ENCODE measurements at regions not wholly inside any gene's neighbourhood (a gene's known extent, or its start where the extent isn't known, plus 50 kb on each side); places are given as distances from the start of the nearest gene placed in this dataset.

GRCh38 chr1:60145771-60146170 is 72.2 kb upstream of the C1orf87 start:
- Histone ChIP-seq H3K9me3 (ENCODE audit: low read length) (no peaks in the 10 kb centered on the region), H3K36me3 (ENCODE audit: insufficient read depth, low read length) (no peaks in the 10 kb centered on the region), H3K9ac (ENCODE audit: low read length) (no peak overlapping the region), H3K27me3 (ENCODE audit: insufficient read depth, low read depth, low read length) (no peaks in the 10 kb centered on the region), H2AFZ (ENCODE audit: low read depth, low read length) (no peak overlapping the region), H4K20me1 (ENCODE audit: insufficient read depth) (no peaks in the 10 kb centered on the region), H3K27ac (ENCODE audit: low read length) (no peak overlapping the region), H3K79me2 (replicated peaks; ENCODE audit: insufficient read depth, low read length) (no peaks in the 10 kb centered on the region), H3K4me2 (ENCODE audit: low read length) (no peak overlapping the region), H3K9me2 (ENCODE audit: insufficient read depth, low read length) (no peaks in the 10 kb centered on the region), H3F3A (ENCODE audit: insufficient read depth, low read length, poor library complexity, severe bottlenecking) (no peaks in the 10 kb centered on the region), H3K4me3 (ENCODE audit: low read length) (no peak overlapping the region)
- TF ChIP-seq REST (IDR thresholded peaks at IDR 0.05; ENCODE audit: borderline replicate concordance) (no peak), POLR2AphosphoS5 (IDR thresholded peaks at IDR 0.05) (no peak)

- Histone ChIP-seq H3K27ac (ENCODE audit: low read length) (no peak overlapping the region), H3K9me2 (ENCODE audit: insufficient read depth, low read length) (no peaks in the 10 kb centered on the region), H3K9ac (ENCODE audit: low read length) (no peak overlapping the region), H3K9me3 (ENCODE audit: low read length) (no peaks in the 10 kb centered on the region), H3K4me2 (ENCODE audit: low read length) (no peak overlapping the region), H3K79me2 (replicated peaks; ENCODE audit: insufficient read depth, low read length) (no peaks in the 10 kb centered on the region), H4K20me1 (ENCODE audit: insufficient read depth) (no peaks in the 10 kb centered on the region), H3F3A (ENCODE audit: insufficient read depth, low read length, poor library complexity, severe bottlenecking) (no peaks in the 10 kb centered on the region), H3K36me3 (ENCODE audit: insufficient read depth, low read length) (no peaks in the 10 kb centered on the region), H3K4me3 (ENCODE audit: low read length) (no peak overlapping the region), H3K27me3 (ENCODE audit: insufficient read depth, low read depth, low read length) (no peaks in the 10 kb centered on the region), H2AFZ (ENCODE audit: low read depth, low read length) (no peak overlapping the region)
- TF ChIP-seq REST (IDR thresholded peaks at IDR 0.05; ENCODE audit: borderline replicate concordance) = peak; percentile 51
- TF ChIP-seq POLR2AphosphoS5 (IDR thresholded peaks at IDR 0.05) = peak; percentile 11
- TF ChIP-seq EP300 (conservative IDR thresholded peaks at IDR 0.05; ENCODE audit: poor library complexity, severe bottlenecking) = no peak
These were observed 68.2 kb upstream of the C1orf87 start for GRCh38 chr1:60141743-60142142.

GRCh38 chr1:60141276-60141675 is 67.7 kb upstream of the C1orf87 start:
- Histone ChIP-seq H3K9me3 (ENCODE audit: low read length) (no peaks in the 10 kb centered on the region), H3K36me3 (ENCODE audit: insufficient read depth, low read length) (no peaks in the 10 kb centered on the region), H3K79me2 (replicated peaks; ENCODE audit: insufficient read depth, low read length) (no peaks in the 10 kb centered on the region), H3K9ac (ENCODE audit: low read length) (no peak overlapping the region), H3K9me2 (ENCODE audit: insufficient read depth, low read length) (no peaks in the 10 kb centered on the region), H3K4me3 (ENCODE audit: low read length) (no peak overlapping the region), H2AFZ (ENCODE audit: low read depth, low read length) (no peak overlapping the region), H3K4me2 (ENCODE audit: low read length) (no peak overlapping the region), H3F3A (ENCODE audit: insufficient read depth, low read length, poor library complexity, severe bottlenecking) (no peaks in the 10 kb centered on the region), H3K27me3 (ENCODE audit: insufficient read depth, low read depth, low read length) (no peaks in the 10 kb centered on the region), H4K20me1 (ENCODE audit: insufficient read depth) (no peaks in the 10 kb centered on the region), H3K27ac (ENCODE audit: low read length) (no peak overlapping the region)
- TF ChIP-seq REST (IDR thresholded peaks at IDR 0.05; ENCODE audit: borderline replicate concordance) (no peak), POLR2AphosphoS5 (IDR thresholded peaks at IDR 0.05) (no peak), EP300 (conservative IDR thresholded peaks at IDR 0.05; ENCODE audit: poor library complexity, severe bottlenecking) (no peak), SMC3 (conservative IDR thresholded peaks at IDR 0.05; ENCODE audit: poor library complexity) (no peak), RAD21 (conservative IDR thresholded peaks at IDR 0.05) (no peak), CTCF (IDR thresholded peaks at IDR 0.05; ENCODE audit: poor library complexity, severe bottlenecking) (no peak), TAF1 (IDR thresholded peaks at IDR 0.05; ENCODE audit: low read depth) (no peak), EZH2 (IDR thresholded peaks at IDR 0.05; ENCODE audit: borderline replicate concordance, insufficient read depth, low read length, poor library complexity, severe bottlenecking) (no peak), MXI1 (conservative IDR thresholded peaks at IDR 0.05; ENCODE audit: poor library complexity, severe bottlenecking) (no peak)
